Progenitor cell of endocrine pancreas (in vitro differentiated cells): ENCODE measurements at regions not wholly inside any gene's neighbourhood (a gene's known extent, or its start where the extent isn't known, plus 50 kb on each side); places are given as distances from the start of the nearest gene placed in this dataset.

Experiments used
- DNase-seq: peaks from one replicate; pipeline ENCODE4 v3.0.0; 2021; ENCODE audit warnings: low spot score; ENCODE audit not compliant: unreplicated experiment
- H3K27ac Mint-ChIP-seq: 2 replicates; pipeline ENCODE4 v1.8.0; 2021; ENCODE audit warnings: mild to moderate bottlenecking, moderate library complexity, mixed read lengths
- H3K27me3 Mint-ChIP-seq: 2 replicates; pipeline ENCODE4 v1.8.0; 2021; ENCODE audit warnings: mixed read lengths
- H3K36me3 Mint-ChIP-seq: 2 replicates; pipeline ENCODE4 v1.8.0; 2022; ENCODE audit warnings: mixed read lengths; ENCODE audit not compliant: insufficient read depth
- H3K4me1 Mint-ChIP-seq: 2 replicates; pipeline ENCODE4 v1.8.0; 2021; ENCODE audit warnings: low read depth, mixed read lengths
- H3K4me3 Mint-ChIP-seq: 2 replicates; pipeline ENCODE4 v1.8.0; 2021; ENCODE audit warnings: low read depth, mild to moderate bottlenecking, moderate library complexity, mixed read lengths
- H3K9me3 Mint-ChIP-seq: 2 replicates; pipeline ENCODE4 v1.8.0; 2021; ENCODE audit warnings: low read depth, mixed read lengths
- CTCF ChIP-seq: fragments of 200-600 bp; sonication (generic); IDR thresholded peaks from one replicate; pipeline ENCODE4 v1.5.0; 2021; ENCODE audit warnings: antibody characterized with exemption, mild to moderate bottlenecking; ENCODE audit not compliant: unreplicated experiment

GRCh38 chr2:198405311-198405710 lies 600.9 kb downstream of the PLCL1 start:
- H3K4me1 Mint-ChIP-seq = peaks cover 1% of the 10 kb centered on the region
- H3K27me3 Mint-ChIP-seq = peaks cover 3% of the 10 kb centered on the region
- H3K4me3 Mint-ChIP-seq = no peak overlapping the region
- H3K27ac Mint-ChIP-seq = no peak overlapping the region
- no peaks in the 10 kb centered on the region for H3K36me3 Mint-ChIP-seq
- H3K9me3 Mint-ChIP-seq = no peaks in the 10 kb centered on the region
- no peak for TF ChIP-seq CTCF
- DNase-seq = no peak

- no peak overlapping the region for H3K4me3 Mint-ChIP-seq
- H3K27ac Mint-ChIP-seq = no peak overlapping the region
- peaks cover 15% of the 10 kb centered on the region for H3K27me3 Mint-ChIP-seq
- H3K9me3 Mint-ChIP-seq = no peaks in the 10 kb centered on the region
- no peak for DNase-seq
- no peak for TF ChIP-seq CTCF
- H3K4me1 Mint-ChIP-seq = peaks cover 1% of the 10 kb centered on the region
- no peaks in the 10 kb centered on the region for H3K36me3 Mint-ChIP-seq
Measured at GRCh38 chr2:198401644-198402043, 597.3 kb downstream of the PLCL1 start.

- Mint-ChIP-seq H3K27ac (no peak overlapping the region), H3K4me1 (peaks cover 1% of the 10 kb centered on the region), H3K36me3 (no peaks in the 10 kb centered on the region), H3K27me3 (peaks cover 22% of the 10 kb centered on the region), H3K4me3 (no peak overlapping the region), H3K9me3 (no peaks in the 10 kb centered on the region)
- no peak for DNase-seq
- TF ChIP-seq CTCF = no peak
Measured at GRCh38 chr2:198400999-198401398, 596.6 kb downstream of the PLCL1 start.

GRCh38 chr2:198394208-198394607 lies 589.8 kb downstream of the PLCL1 start:
- no peak overlapping the region for H3K4me3 Mint-ChIP-seq
- no peaks in the 10 kb centered on the region for H3K9me3 Mint-ChIP-seq
- no peak overlapping the region for H3K27ac Mint-ChIP-seq
- TF ChIP-seq CTCF = no peak
- H3K4me1 Mint-ChIP-seq = peaks cover 7% of the 10 kb centered on the region
- no peaks in the 10 kb centered on the region for H3K36me3 Mint-ChIP-seq
- DNase-seq = no peak
- H3K27me3 Mint-ChIP-seq = peaks cover 40% of the 10 kb centered on the region

GRCh38 chr2:198390670-198391069 lies 586.3 kb downstream of the PLCL1 start:
- TF ChIP-seq CTCF = no peak
- H3K4me3 Mint-ChIP-seq = no peak overlapping the region
- peaks cover 7% of the 10 kb centered on the region for H3K4me1 Mint-ChIP-seq
- H3K27me3 Mint-ChIP-seq = peaks cover 26% of the 10 kb centered on the region
- H3K27ac Mint-ChIP-seq = no peak overlapping the region
- no peaks in the 10 kb centered on the region for H3K36me3 Mint-ChIP-seq
- no peaks in the 10 kb centered on the region for H3K9me3 Mint-ChIP-seq
- no peak for DNase-seq

- no peak for DNase-seq
- TF ChIP-seq CTCF = no peak
- Mint-ChIP-seq H3K4me3 (no peak overlapping the region), H3K36me3 (no peaks in the 10 kb centered on the region), H3K9me3 (no peaks in the 10 kb centered on the region), H3K27ac (no peak overlapping the region), H3K4me1 (no peaks in the 10 kb centered on the region), H3K27me3 (peaks cover 18% of the 10 kb centered on the region)
Measured at GRCh38 chr2:198387677-198388076, 583.3 kb downstream of the PLCL1 start.
